CD14-positive monocyte (primary cell): ENCODE measurements at regions not wholly inside any gene's neighbourhood (a gene's known extent, or its start where the extent isn't known, plus 50 kb on each side); places are given as distances from the start of the nearest gene placed in this dataset.

Source experiments
- DNase-seq, 3 donors: peaks; one replicate each; pipeline ENCODE4 v3.0.0-alpha.2; 2011 to 2022
- H2AFZ ChIP-seq: 2 replicates; pipeline ENCODE4 v1.6.0; 2012; ENCODE audit warnings: mild to moderate bottlenecking, low read depth, low read length, inconsistent platforms; ENCODE audit not compliant: insufficient read depth, poor library complexity, severe bottlenecking
- H3K27ac ChIP-seq, 2 donors: 1 replicate in 1 of 2; 2 replicates in 1 of 2; pipeline ENCODE4 v1.5.1; 2012 to 2013; ENCODE audit warnings: low read length in 2 of 2, control low read depth in 1 of 2, inconsistent platforms in 1 of 2, low read depth in 1 of 2, mild to moderate bottlenecking in 1 of 2
- H3K27me3 ChIP-seq, 2 donors: one replicate each; pipeline versions ENCODE4 v1.6.0 to v1.6.1; 2011 to 2013; ENCODE audit warnings: low read length in 2 of 2; ENCODE audit not compliant: control insufficient read depth in 2 of 2, insufficient read depth in 2 of 2
- H3K36me3 ChIP-seq, 2 donors: replicated peaks in 1 of 2; 1 replicate in 1 of 2; 2 replicates in 1 of 2; pipeline versions ENCODE4 v1.5.1 to v1.6.1; 2012 to 2013; ENCODE audit warnings: low read length in 2 of 2, control low read depth in 1 of 2, inconsistent platforms in 1 of 2, mild to moderate bottlenecking in 1 of 2; ENCODE audit not compliant: insufficient read depth in 2 of 2, control insufficient read depth in 1 of 2
- H3K4me1 ChIP-seq, 2 donors: 1 replicate in 1 of 2; 2 replicates in 1 of 2; pipeline versions ENCODE4 v1.5.1 to v1.6.1; 2012 to 2013; ENCODE audit warnings: low read length in 2 of 2, control low read depth in 1 of 2, inconsistent platforms in 1 of 2, mild to moderate bottlenecking in 1 of 2, moderate library complexity in 1 of 2; ENCODE audit not compliant: insufficient read depth in 2 of 2, control insufficient read depth in 1 of 2
- H3K4me2 ChIP-seq: replicated peaks from 2 replicates; pipeline ENCODE3; 2012; ENCODE audit warnings: low read length, moderate library complexity, mild to moderate bottlenecking; ENCODE audit not compliant: poor library complexity, severe bottlenecking; ENCODE audit errors: extremely low read depth
- H3K4me3 ChIP-seq, 3 experiments: fragments of 200-600 bp in 1 of 3; sonication (generic) in 1 of 3; replicated peaks in 1 of 3; 1 replicate in 2 of 3; 2 replicates in 1 of 3; pipeline ENCODE4 v1.5.1; 2011 to 2013; ENCODE audit warnings: low read length in 3 of 3, mild to moderate bottlenecking in 3 of 3, control low read depth in 2 of 3, low read depth in 2 of 3, inconsistent platforms in 1 of 3, moderate library complexity in 1 of 3
- H3K79me2 ChIP-seq: 2 replicates; pipeline ENCODE4 v1.6.0; 2012; ENCODE audit warnings: mild to moderate bottlenecking, control low read depth, inconsistent platforms, low read length, moderate library complexity; ENCODE audit not compliant: insufficient read depth
- H3K9ac ChIP-seq: 2 replicates; pipeline ENCODE4 v1.6.0; 2017; ENCODE audit warnings: low read length, mild to moderate bottlenecking; ENCODE audit not compliant: insufficient read depth, poor library complexity, severe bottlenecking
- H3K9me3 ChIP-seq, 2 donors: replicated peaks in 1 of 2; 1 replicate in 1 of 2; 2 replicates in 1 of 2; pipeline versions ENCODE4 v1.5.1 to v1.6.1; 2012 to 2013; ENCODE audit warnings: low read length in 2 of 2, control low read depth in 1 of 2; ENCODE audit not compliant: control insufficient read depth in 1 of 2, insufficient read depth in 1 of 2
- H4K20me1 ChIP-seq: 2 replicates; pipeline ENCODE4 v1.6.0; 2012; ENCODE audit warnings: mild to moderate bottlenecking, low read length, control low read depth, moderate library complexity; ENCODE audit not compliant: insufficient read depth
- H3K27ac Mint-ChIP-seq, 7 donors: one replicate each; pipeline ENCODE4 v1.8.0; 2020; ENCODE audit warnings: mild to moderate bottlenecking in 7 of 7, mixed read lengths in 7 of 7, moderate library complexity in 6 of 7, inconsistent platforms in 2 of 7
- H3K27me3 Mint-ChIP-seq, 3 donors: one replicate each; pipeline ENCODE4 v1.8.0; 2021 to 2022; ENCODE audit warnings: low read depth in 3 of 3, mild to moderate bottlenecking in 3 of 3, mixed read lengths in 3 of 3, moderate library complexity in 3 of 3, inconsistent platforms in 1 of 3
- H3K36me3 Mint-ChIP-seq, 2 donors: one replicate each; pipeline ENCODE4 v1.8.0; 2020; ENCODE audit warnings: mixed read lengths in 2 of 2, inconsistent platforms in 1 of 2, mild to moderate bottlenecking in 1 of 2
- H3K4me1 Mint-ChIP-seq: one replicate; pipeline ENCODE4 v1.8.0; 2020; ENCODE audit warnings: mild to moderate bottlenecking, mixed read lengths
- H3K4me3 Mint-ChIP-seq, 2 donors: one replicate each; pipeline ENCODE4 v1.8.0; 2020; ENCODE audit warnings: mild to moderate bottlenecking in 2 of 2, mixed read lengths in 2 of 2, moderate library complexity in 1 of 2
- H3K9me3 Mint-ChIP-seq, 7 donors: one replicate each; pipeline ENCODE4 v1.8.0; 2020 to 2022; ENCODE audit warnings: mixed read lengths in 7 of 7, mild to moderate bottlenecking in 6 of 7, moderate library complexity in 6 of 7, inconsistent platforms in 2 of 7
- WGBS: methylation state at CpG from one replicate; pipeline ENCODE4 v1.1.5; 2013; ENCODE audit warnings: missing lambda C conversion rate; ENCODE audit not compliant: insufficient coverage; 5-methylcytosine and 5-hydroxymethylcytosine counted together
- intact Hi-C, 2 donors: fragments of 100-400 bp; cut with micrococcal nuclease; formaldehyde crosslinking; loops; one replicate each; pipeline versions ENCODE4 v1.15.0 to v1.15.1; 2023
- TF ChIP-seq, protein P1 (sequence below): fragments of 200-600 bp; IDR thresholded peaks from one replicate; pipeline ENCODE4 v1.8.0; 2022; ENCODE audit warnings: antibody characterized with exemption, mild to moderate bottlenecking

DNA sequence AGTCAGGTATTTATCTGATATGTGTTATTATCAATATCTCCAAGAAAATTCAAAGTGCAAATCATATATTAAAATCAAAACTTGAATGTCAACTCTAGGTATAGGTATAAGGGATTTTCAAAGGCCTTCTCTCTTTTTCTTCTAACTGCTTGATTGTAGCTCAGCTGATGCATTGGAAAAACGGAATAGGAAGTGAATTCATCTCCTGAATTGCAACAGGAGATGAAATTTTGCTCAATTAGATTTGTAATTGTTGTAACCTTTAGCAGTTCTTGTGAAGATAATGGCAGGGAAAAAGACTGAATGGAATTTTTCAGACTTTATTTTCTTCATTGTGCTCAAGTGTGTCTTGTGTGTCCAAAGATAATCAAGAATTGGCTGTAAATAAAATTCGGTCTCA, 190.2 kb upstream of the KCNJ16 start:
- no peak overlapping the region for H3K4me3 Mint-ChIP-seq
- TF ChIP-seq, protein P1, sequence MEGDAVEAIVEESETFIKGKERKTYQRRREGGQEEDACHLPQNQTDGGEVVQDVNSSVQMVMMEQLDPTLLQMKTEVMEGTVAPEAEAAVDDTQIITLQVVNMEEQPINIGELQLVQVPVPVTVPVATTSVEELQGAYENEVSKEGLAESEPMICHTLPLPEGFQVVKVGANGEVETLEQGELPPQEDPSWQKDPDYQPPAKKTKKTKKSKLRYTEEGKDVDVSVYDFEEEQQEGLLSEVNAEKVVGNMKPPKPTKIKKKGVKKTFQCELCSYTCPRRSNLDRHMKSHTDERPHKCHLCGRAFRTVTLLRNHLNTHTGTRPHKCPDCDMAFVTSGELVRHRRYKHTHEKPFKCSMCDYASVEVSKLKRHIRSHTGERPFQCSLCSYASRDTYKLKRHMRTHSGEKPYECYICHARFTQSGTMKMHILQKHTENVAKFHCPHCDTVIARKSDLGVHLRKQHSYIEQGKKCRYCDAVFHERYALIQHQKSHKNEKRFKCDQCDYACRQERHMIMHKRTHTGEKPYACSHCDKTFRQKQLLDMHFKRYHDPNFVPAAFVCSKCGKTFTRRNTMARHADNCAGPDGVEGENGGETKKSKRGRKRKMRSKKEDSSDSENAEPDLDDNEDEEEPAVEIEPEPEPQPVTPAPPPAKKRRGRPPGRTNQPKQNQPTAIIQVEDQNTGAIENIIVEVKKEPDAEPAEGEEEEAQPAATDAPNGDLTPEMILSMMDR = no peak
- Histone ChIP-seq H3K9ac (no peak overlapping the region), H3K9me3 (no peaks in the 10 kb centered on the region), H3K4me1 (peaks cover 0 to 8% of the 10 kb centered on the region in 2 donors), H3K27me3 (no peaks in the 10 kb centered on the region), H2AFZ (no peak overlapping the region), H3K27ac (peak overlapping the region in 1 of 2 donors; percentile 45), H3K36me3 (no peaks in the 10 kb centered on the region), H3K4me3 (no peak overlapping the region), H3K79me2 (no peaks in the 10 kb centered on the region), H4K20me1 (no peaks in the 10 kb centered on the region), H3K4me2 (no peak overlapping the region)
- H3K27ac Mint-ChIP-seq = peak overlapping the region in 1 of 7 donors; percentile 23
- peaks cover 0 to 3% (median 2%) of the 10 kb centered on the region in 7 donors for H3K9me3 Mint-ChIP-seq
- DNase-seq = peak in 1 of 3 donors; percentile 5
- no peaks in the 10 kb centered on the region for H3K36me3 Mint-ChIP-seq
- whole genome bisulfite sequencing = 33% methylated on average over 1 of the region's 2 CpGs
- intact Hi-C loops = no loop called here
- H3K4me1 Mint-ChIP-seq = peaks cover 7% of the 10 kb centered on the region
- peaks cover 0 to 2% (median 0%) of the 10 kb centered on the region in 3 donors for H3K27me3 Mint-ChIP-seq

DNA sequence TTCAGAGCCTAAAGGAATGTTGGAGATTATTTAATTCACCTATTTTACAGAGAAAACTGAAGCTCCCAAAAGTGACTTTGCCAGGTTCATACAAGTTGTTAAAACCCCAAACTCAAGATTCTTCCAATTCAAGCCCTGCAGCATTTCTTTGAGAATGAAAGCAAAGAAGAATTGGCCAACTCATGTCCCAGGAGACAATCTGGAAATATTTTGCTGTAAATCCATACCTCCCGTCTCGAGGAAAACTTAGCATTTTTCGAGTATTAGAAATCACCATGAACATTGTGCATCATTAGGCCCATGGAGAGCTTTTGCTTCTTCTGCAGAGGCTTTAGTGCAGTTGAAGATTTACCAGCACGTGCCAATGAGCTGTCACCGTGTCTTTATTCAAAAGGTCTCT, 176.4 kb upstream of the KCNJ16 start:
- no peak overlapping the region for H3K4me2 ChIP-seq
- TF ChIP-seq, protein P1 = no peak
- 97% methylated on average over 5 of the region's 5 CpGs for WGBS
- intact Hi-C loops = no loop called here
- Mint-ChIP-seq H3K4me1 (no peaks in the 10 kb centered on the region), H3K36me3 (no peaks in the 10 kb centered on the region), H3K27me3 (peaks cover 0 to 2% (median 2%) of the 10 kb centered on the region in 3 donors), H3K27ac (no peak overlapping the region), H3K4me3 (no peak overlapping the region), H3K9me3 (peaks cover 0 to 10% (median 0%) of the 10 kb centered on the region in 7 donors)
- no peaks in the 10 kb centered on the region for H3K27me3 ChIP-seq
- no peaks in the 10 kb centered on the region for H3K9me3 ChIP-seq
- H3K36me3 ChIP-seq = no peaks in the 10 kb centered on the region
- H2AFZ ChIP-seq = no peak overlapping the region
- no peak overlapping the region for H3K9ac ChIP-seq
- H3K4me3 ChIP-seq = no peak overlapping the region
- DNase-seq = no peak
- H3K27ac ChIP-seq = no peak overlapping the region
- no peaks in the 10 kb centered on the region for H3K4me1 ChIP-seq
- no peaks in the 10 kb centered on the region for H4K20me1 ChIP-seq
- no peaks in the 10 kb centered on the region for H3K79me2 ChIP-seq
